ENCODE measurements at regions not wholly inside any gene's neighbourhood (a gene's known extent, or its start where the extent isn't known, plus 50 kb on each side); places are given as distances from the start of the nearest gene placed in this dataset.

DNA sequence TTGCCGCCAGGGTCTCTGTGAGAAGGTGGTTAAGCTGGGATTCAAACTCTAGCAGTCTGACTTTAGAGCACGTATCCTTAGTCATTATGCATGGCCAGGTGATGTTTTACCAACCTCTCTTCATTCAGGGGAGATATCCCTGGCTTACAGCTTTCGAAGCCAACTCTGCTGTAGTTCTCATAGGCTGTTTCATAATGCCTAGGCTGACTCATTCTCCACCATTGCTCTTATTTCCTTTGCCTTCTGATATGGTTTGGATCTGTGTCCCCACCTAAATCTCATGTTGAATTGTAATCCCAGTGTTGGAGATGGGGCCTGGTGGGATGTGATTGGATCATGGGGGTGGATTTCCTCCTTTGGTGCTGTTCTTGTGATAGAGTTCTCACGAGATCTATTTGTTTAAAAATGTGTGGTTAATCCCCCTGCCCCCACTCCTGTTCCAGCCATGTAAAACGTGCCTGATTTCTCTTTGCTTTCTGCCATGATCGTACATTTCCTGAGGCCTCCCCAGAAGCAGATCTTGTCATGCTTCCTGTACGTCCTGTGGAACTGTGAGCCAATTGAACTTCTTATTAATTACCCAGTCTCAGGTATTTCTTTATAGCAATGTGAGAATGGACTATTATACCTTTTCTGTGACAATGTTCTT, 94.6 kb upstream of the MAN1A1 start:
- TF ChIP-seq, protein P1, sequence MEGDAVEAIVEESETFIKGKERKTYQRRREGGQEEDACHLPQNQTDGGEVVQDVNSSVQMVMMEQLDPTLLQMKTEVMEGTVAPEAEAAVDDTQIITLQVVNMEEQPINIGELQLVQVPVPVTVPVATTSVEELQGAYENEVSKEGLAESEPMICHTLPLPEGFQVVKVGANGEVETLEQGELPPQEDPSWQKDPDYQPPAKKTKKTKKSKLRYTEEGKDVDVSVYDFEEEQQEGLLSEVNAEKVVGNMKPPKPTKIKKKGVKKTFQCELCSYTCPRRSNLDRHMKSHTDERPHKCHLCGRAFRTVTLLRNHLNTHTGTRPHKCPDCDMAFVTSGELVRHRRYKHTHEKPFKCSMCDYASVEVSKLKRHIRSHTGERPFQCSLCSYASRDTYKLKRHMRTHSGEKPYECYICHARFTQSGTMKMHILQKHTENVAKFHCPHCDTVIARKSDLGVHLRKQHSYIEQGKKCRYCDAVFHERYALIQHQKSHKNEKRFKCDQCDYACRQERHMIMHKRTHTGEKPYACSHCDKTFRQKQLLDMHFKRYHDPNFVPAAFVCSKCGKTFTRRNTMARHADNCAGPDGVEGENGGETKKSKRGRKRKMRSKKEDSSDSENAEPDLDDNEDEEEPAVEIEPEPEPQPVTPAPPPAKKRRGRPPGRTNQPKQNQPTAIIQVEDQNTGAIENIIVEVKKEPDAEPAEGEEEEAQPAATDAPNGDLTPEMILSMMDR (IDR thresholded peaks at IDR 0.05; ENCODE audit: control insufficient read depth, extremely low read depth, insufficient read depth), result no peak
- H3K4me3 ChIP-seq (ENCODE audit: low read depth, low read length), result no peak overlapping the region
- no peak for DNase-seq (ENCODE audit: low read depth)

DNA sequence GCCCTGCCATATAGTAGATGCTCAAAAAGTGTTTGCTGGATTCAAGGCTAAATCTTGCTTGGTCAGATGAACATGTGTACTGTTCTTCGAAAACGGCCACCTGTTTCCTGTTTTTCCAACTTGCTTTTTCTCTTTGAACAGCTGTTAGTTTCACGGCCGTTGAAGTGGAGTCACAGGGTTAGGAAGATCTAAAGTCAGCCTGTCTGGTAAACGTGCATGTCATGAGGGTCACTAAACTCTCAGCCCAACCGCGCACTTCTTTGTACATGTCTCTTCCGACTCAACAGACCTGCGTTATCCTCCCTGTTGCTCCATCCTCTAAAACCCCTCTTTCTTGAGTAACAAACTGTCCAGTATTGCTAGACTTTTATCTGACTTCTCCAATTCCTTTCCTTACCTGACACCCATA, 93.2 kb upstream of the MAN1A1 start:
- DNase-seq (ENCODE audit: low read depth), result no peak
- TF ChIP-seq, protein P1 (IDR thresholded peaks at IDR 0.05; ENCODE audit: control insufficient read depth, extremely low read depth, insufficient read depth), result no peak
- H3K4me3 ChIP-seq (ENCODE audit: low read depth, low read length), result no peak overlapping the region

DNA sequence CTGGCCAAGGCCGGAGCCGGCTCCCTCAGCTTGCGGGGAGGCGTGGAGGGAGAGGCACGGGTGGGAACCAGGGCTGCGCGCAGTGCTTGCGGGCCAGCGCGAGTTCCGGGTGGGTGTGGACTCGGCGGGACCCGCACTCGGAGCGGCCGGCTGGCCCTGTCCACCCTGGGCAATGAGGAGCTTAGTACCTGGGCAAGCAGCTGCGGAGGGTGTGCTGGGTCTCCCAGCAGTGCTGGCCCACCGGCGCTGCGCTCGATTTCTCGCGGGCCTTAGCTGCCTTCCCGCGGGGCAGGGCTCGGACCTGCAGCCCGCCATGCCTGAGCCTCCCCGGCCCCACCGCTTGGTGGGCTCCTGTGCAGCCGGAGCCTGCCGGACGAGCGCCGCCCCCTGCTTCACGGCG, 91.4 kb upstream of the MAN1A1 start:
- TF ChIP-seq, protein P1 (IDR thresholded peaks at IDR 0.05; ENCODE audit: control insufficient read depth, extremely low read depth, insufficient read depth), result no peak
- DNase-seq (ENCODE audit: low read depth), result no peak
- no peak overlapping the region for H3K4me3 ChIP-seq (ENCODE audit: low read depth, low read length)

DNA sequence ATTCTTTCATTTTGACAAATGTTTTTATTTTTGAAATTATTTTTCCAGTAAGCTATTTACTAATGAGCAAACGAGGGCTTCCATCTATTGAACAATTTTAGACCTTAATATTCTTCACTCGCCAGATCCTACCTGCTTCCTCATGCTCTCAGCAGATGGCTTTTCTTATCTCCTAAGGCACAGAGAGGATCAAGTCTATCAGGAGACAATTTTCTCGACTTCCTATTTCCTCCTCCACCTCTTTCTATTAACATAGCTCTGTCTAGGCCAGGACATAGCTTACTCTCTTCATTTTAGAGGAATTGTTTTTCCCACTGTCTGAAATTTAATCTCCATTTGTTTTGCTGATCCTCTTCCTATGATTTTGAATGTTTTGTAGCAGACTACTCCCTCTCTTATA, 87.0 kb upstream of the MAN1A1 start:
- no peak overlapping the region for H3K4me3 ChIP-seq (ENCODE audit: low read depth, low read length)
- DNase-seq (ENCODE audit: low read depth), result no peak
- TF ChIP-seq, protein P1 (IDR thresholded peaks at IDR 0.05; ENCODE audit: control insufficient read depth, extremely low read depth, insufficient read depth), result no peak

DNA sequence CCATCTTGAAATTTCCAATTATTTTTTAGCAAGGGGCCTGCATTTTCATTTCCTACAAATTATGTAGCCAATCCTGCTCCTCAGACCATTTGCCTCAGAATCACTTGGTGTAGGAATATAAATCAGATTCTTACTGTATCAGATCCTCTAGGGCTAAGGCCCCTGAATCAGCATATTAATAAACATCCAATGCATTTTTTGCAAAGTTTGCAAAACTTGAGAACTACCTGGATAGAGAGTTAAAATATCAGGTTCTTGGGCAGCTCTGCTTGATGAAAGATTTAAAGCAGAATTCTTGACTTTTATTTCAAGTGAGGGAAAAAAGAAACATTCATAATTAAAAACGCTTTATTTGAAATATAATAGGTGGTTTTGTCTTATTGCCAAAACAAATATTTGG, 82.2 kb upstream of the MAN1A1 start:
- TF ChIP-seq, protein P1 (IDR thresholded peaks at IDR 0.05; ENCODE audit: control insufficient read depth, extremely low read depth, insufficient read depth), result no peak
- no peak for DNase-seq (ENCODE audit: low read depth)
- no peak overlapping the region for H3K4me3 ChIP-seq (ENCODE audit: low read depth, low read length)

DNA sequence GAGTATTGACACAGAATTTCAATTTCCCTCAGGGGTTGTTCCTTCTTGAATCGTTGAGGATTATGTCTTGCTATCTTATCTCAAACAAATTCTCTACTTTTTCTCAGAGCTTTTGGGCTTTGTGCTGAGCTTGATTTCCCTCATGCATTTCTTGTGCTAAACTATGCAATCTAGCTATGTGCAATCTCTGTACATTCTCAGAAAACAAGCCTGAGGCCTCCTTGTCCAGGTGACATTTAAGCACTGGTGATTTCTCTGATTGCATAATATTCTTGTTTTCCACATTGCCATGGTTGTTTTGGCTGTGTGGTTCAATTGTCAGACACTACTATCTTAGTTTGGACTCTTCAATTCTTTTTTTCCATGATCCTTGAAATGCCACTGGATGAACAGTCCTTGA, 81.2 kb upstream of the MAN1A1 start:
- TF ChIP-seq, protein P1 (IDR thresholded peaks at IDR 0.05; ENCODE audit: control insufficient read depth, extremely low read depth, insufficient read depth), result no peak
- no peak overlapping the region for H3K4me3 ChIP-seq (ENCODE audit: low read depth, low read length)
- no peak for DNase-seq (ENCODE audit: low read depth)

DNA sequence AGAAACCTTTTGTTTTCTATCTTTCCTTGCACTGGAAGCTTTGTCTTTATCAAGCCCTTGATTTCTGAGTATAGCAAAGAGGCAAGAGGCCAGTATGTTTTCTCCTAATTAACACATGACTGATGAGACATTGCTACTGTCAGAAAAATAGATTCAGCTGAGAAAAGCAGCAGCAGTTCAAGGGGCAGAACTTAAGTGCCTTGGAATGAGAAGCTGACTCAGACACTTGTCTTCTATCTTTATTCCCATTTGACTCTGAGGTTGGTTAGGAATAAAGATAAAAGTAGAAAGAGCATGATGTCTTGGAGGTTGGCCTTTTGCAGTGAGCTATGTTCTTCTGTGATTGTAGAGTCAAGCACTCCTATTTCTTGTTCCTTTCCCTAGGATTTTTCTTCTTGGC, 79.1 kb upstream of the MAN1A1 start:
- no peak overlapping the region for H3K4me3 ChIP-seq (ENCODE audit: low read depth, low read length)
- TF ChIP-seq, protein P1 (IDR thresholded peaks at IDR 0.05; ENCODE audit: control insufficient read depth, extremely low read depth, insufficient read depth), result no peak
- no peak for DNase-seq (ENCODE audit: low read depth)

Data from LNCaP clone FGC (cell line).